ENCODE measurements at regions not wholly inside any gene's neighbourhood (a gene's known extent, or its start where the extent isn't known, plus 50 kb on each side); places are given as distances from the start of the nearest gene placed in this dataset.

- H3K27ac Mint-ChIP-seq (ENCODE audit: unreplicated experiment): no peak overlapping the region
- no peaks in the 10 kb centered on the region for H3K4me1 Mint-ChIP-seq (ENCODE audit: low read depth, unreplicated experiment)
- POLR2A ChIA-PET: no interaction called here
- no peaks in the 10 kb centered on the region for H3K36me3 Mint-ChIP-seq (ENCODE audit: insufficient read depth, unreplicated experiment)
- Histone ChIP-seq H3K36me3 (ENCODE audit: control insufficient read depth, insufficient read depth, low read length) (no peaks in the 10 kb centered on the region), H3K4me3 (ENCODE audit: low read depth, low read length) (no peak overlapping the region), H3K4me1 (no peaks in the 10 kb centered on the region), H3K27me3 (replicated peaks; ENCODE audit: control insufficient read depth, insufficient read depth, low read length) (no peaks in the 10 kb centered on the region), H3K9me3 (no peaks in the 10 kb centered on the region)
- CTCF ChIA-PET: no interaction called here
- intact Hi-C loops (cut with micrococcal nuclease; ENCODE audit: unreplicated experiment): no loop called here
- TF ChIP-seq, protein P1, sequence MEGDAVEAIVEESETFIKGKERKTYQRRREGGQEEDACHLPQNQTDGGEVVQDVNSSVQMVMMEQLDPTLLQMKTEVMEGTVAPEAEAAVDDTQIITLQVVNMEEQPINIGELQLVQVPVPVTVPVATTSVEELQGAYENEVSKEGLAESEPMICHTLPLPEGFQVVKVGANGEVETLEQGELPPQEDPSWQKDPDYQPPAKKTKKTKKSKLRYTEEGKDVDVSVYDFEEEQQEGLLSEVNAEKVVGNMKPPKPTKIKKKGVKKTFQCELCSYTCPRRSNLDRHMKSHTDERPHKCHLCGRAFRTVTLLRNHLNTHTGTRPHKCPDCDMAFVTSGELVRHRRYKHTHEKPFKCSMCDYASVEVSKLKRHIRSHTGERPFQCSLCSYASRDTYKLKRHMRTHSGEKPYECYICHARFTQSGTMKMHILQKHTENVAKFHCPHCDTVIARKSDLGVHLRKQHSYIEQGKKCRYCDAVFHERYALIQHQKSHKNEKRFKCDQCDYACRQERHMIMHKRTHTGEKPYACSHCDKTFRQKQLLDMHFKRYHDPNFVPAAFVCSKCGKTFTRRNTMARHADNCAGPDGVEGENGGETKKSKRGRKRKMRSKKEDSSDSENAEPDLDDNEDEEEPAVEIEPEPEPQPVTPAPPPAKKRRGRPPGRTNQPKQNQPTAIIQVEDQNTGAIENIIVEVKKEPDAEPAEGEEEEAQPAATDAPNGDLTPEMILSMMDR (IDR thresholded peaks at IDR 0.05; ENCODE audit: insufficient read depth in 1 of 2, low read depth in 1 of 2, low read length in 1 of 2, severe bottlenecking in 1 of 2, unreplicated experiment in 1 of 2): no peak
- H3K4me3 Mint-ChIP-seq (ENCODE audit: unreplicated experiment): no peak overlapping the region
- peaks cover 3% of the 10 kb centered on the region for H3K27me3 Mint-ChIP-seq (ENCODE audit: insufficient read depth, unreplicated experiment)
- no peak for DNase-seq
- no peaks in the 10 kb centered on the region for H3K9me3 Mint-ChIP-seq (ENCODE audit: unreplicated experiment)
- no TSS peak for BruUV-seq (replicated peaks)
Observed at GRCh38 chr13:107685876-107686275, 529.5 kb downstream of the LIG4 start.

DNA sequence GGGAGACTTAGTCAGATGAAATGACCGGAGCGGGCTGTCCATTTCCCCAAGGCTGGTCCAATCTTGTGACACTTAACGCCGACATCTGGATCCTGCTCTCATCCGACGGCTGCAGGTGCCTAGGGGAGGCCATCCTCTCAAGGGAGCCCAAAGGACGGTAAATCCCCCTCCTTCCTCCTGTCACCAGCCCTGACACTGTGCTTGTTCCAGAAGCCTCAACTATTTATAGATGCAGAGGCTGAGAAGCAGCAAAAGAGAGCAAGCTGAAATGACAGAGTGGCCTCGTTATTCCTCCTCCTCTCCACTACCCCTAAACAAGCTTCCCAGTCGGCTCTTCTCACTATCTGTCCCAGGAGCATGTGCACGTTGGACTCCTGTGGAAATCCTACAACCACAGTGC lies 533.7 kb downstream of the LIG4 start:
- no peaks in the 10 kb centered on the region for H3K27me3 ChIP-seq (replicated peaks; ENCODE audit: control insufficient read depth, insufficient read depth, low read length)
- no peaks in the 10 kb centered on the region for H3K9me3 Mint-ChIP-seq (ENCODE audit: unreplicated experiment)
- no TSS peak for BruUV-seq (replicated peaks)

GRCh38 chr13:107680115-107680514 lies 535.2 kb downstream of the LIG4 start:
- no peaks in the 10 kb centered on the region for H3K36me3 ChIP-seq (ENCODE audit: control insufficient read depth, insufficient read depth, low read length)
- ChIA-PET CTCF (no interaction called here), POLR2A (no interaction called here)
- Mint-ChIP-seq H3K27ac (ENCODE audit: unreplicated experiment) (no peak overlapping the region), H3K36me3 (ENCODE audit: insufficient read depth, unreplicated experiment) (no peaks in the 10 kb centered on the region), H3K9me3 (ENCODE audit: unreplicated experiment) (no peaks in the 10 kb centered on the region), H3K27me3 (ENCODE audit: insufficient read depth, unreplicated experiment) (no peaks in the 10 kb centered on the region), H3K4me1 (ENCODE audit: low read depth, unreplicated experiment) (no peaks in the 10 kb centered on the region), H3K4me3 (ENCODE audit: unreplicated experiment) (no peak overlapping the region)
- H3K4me3 ChIP-seq (ENCODE audit: low read depth, low read length): no peak overlapping the region
- no peak for DNase-seq
- TF ChIP-seq, protein P1 (IDR thresholded peaks at IDR 0.05; ENCODE audit: insufficient read depth in 1 of 2, low read depth in 1 of 2, low read length in 1 of 2, severe bottlenecking in 1 of 2, unreplicated experiment in 1 of 2): no peak
- H3K4me1 ChIP-seq: no peaks in the 10 kb centered on the region
- no peaks in the 10 kb centered on the region for H3K9me3 ChIP-seq
- no TSS peak for BruUV-seq (replicated peaks)
- no peaks in the 10 kb centered on the region for H3K27me3 ChIP-seq (replicated peaks; ENCODE audit: control insufficient read depth, insufficient read depth, low read length)
- intact Hi-C loops (cut with micrococcal nuclease; ENCODE audit: unreplicated experiment): no loop called here

More for the DNA sequence above, 533.7 kb downstream of the LIG4 start:
- TF ChIP-seq, protein P1 (IDR thresholded peaks at IDR 0.05; ENCODE audit: insufficient read depth in 1 of 2, low read depth in 1 of 2, low read length in 1 of 2, severe bottlenecking in 1 of 2, unreplicated experiment in 1 of 2): no peak
- no peak overlapping the region for H3K4me3 ChIP-seq (ENCODE audit: low read depth, low read length)
- CTCF ChIA-PET: no interaction called here
- no peaks in the 10 kb centered on the region for H3K4me1 Mint-ChIP-seq (ENCODE audit: low read depth, unreplicated experiment)
- H3K36me3 ChIP-seq (ENCODE audit: control insufficient read depth, insufficient read depth, low read length): no peaks in the 10 kb centered on the region
- H3K27me3 Mint-ChIP-seq (ENCODE audit: insufficient read depth, unreplicated experiment): no peaks in the 10 kb centered on the region
- H3K36me3 Mint-ChIP-seq (ENCODE audit: insufficient read depth, unreplicated experiment): no peaks in the 10 kb centered on the region
- POLR2A ChIA-PET: no interaction called here
- no peaks in the 10 kb centered on the region for H3K4me1 ChIP-seq
- no peaks in the 10 kb centered on the region for H3K9me3 ChIP-seq
- intact Hi-C loops (cut with micrococcal nuclease; ENCODE audit: unreplicated experiment): no loop called here
- H3K27ac Mint-ChIP-seq (ENCODE audit: unreplicated experiment): no peak overlapping the region
- DNase-seq: no peak
- no peak overlapping the region for H3K4me3 Mint-ChIP-seq (ENCODE audit: unreplicated experiment)
